MM.1S (cell line): ENCODE measurements at regions not wholly inside any gene's neighbourhood (a gene's known extent, or its start where the extent isn't known, plus 50 kb on each side); places are given as distances from the start of the nearest gene placed in this dataset.

ENCODE experiments used
- DNase-seq: peaks from one replicate; pipeline ENCODE4 v3.0.0-alpha.2; 2015
- H2AFZ ChIP-seq: fragments of 300-600 bp; sonication (generic); 2 replicates; pipeline ENCODE4 v1.6.0; 2016; ENCODE audit warnings: antibody characterized with exemption, low read length
- H3F3A ChIP-seq: fragments of 300-600 bp; sonication (generic); 2 replicates; pipeline ENCODE4 v1.6.1; 2016; ENCODE audit warnings: mild to moderate bottlenecking, antibody characterized with exemption, low read length, moderate library complexity, mixed read lengths; ENCODE audit not compliant: insufficient read depth
- H3K27ac ChIP-seq: fragments of 300-600 bp; sonication (generic); 2 replicates; pipeline ENCODE4 v1.5.1; 2016; ENCODE audit warnings: mild to moderate bottlenecking, low read length
- H3K27me3 ChIP-seq: fragments of 300-600 bp; sonication (generic); replicated peaks from 2 replicates; pipeline ENCODE4 v1.6.0; 2016; ENCODE audit warnings: low read length; ENCODE audit not compliant: insufficient read depth
- H3K36me3 ChIP-seq: fragments of 300-600 bp; sonication (generic); replicated peaks from 2 replicates; pipeline ENCODE4 v1.6.1; 2016; ENCODE audit warnings: mild to moderate bottlenecking, low read length, mixed read lengths; ENCODE audit not compliant: insufficient read depth
- H3K4me1 ChIP-seq: fragments of 300-600 bp; sonication (generic); 2 replicates; pipeline ENCODE4 v1.6.1; 2016; ENCODE audit warnings: low read length, mixed read lengths
- H3K4me2 ChIP-seq: fragments of 300-600 bp; sonication (generic); 2 replicates; pipeline ENCODE4 v1.6.0; 2016; ENCODE audit warnings: low read depth, low read length
- H3K4me3 ChIP-seq: fragments of 300-600 bp; sonication (generic); 2 replicates; pipeline ENCODE4 v1.5.1; 2016; ENCODE audit warnings: low read length, mixed read lengths
- H3K79me2 ChIP-seq: fragments of 300-600 bp; sonication (generic); 2 replicates; pipeline ENCODE4 v1.6.1; 2016; ENCODE audit warnings: mixed run types, low read length, mixed read lengths
- H3K9ac ChIP-seq: fragments of 300-600 bp; sonication (generic); 2 replicates; pipeline ENCODE4 v1.6.1; 2016; ENCODE audit warnings: low read length, mixed read lengths
- H3K9me2 ChIP-seq: fragments of 300-600 bp; sonication (generic); replicated peaks from 2 replicates; pipeline ENCODE4 v1.6.1; 2016; ENCODE audit warnings: mild to moderate bottlenecking, low read length, mixed read lengths; ENCODE audit not compliant: insufficient read depth
- H3K9me3 ChIP-seq: fragments of 300-600 bp; sonication (generic); replicated peaks from 2 replicates; pipeline ENCODE4 v1.6.1; 2016; ENCODE audit warnings: mild to moderate bottlenecking, low read length, mixed read lengths; ENCODE audit not compliant: insufficient read depth
- H4K20me1 ChIP-seq: fragments of 300-600 bp; sonication (generic); 2 replicates; pipeline ENCODE4 v1.6.1; 2016; ENCODE audit warnings: mild to moderate bottlenecking, low read length, moderate library complexity, mixed read lengths; ENCODE audit not compliant: insufficient read depth
- CTCF ChIP-seq: fragments of 300-600 bp; sonication (generic); IDR thresholded peaks from 2 replicates; pipeline ENCODE4 v1.5.1; 2016; ENCODE audit warnings: antibody characterized with exemption, low read length, mixed read lengths
- EZH2 ChIP-seq: fragments of 300-600 bp; sonication (generic); optimal IDR thresholded peaks from 2 replicates; pipeline ENCODE3; 2017; ENCODE audit warnings: low read depth, mild to moderate bottlenecking, antibody characterized with exemption, low read length, mixed read lengths
- EZH2phosphoT487 ChIP-seq: fragments of 300-600 bp; sonication (generic); IDR thresholded peaks from 2 replicates; pipeline ENCODE4 v1.6.1; 2018; ENCODE audit warnings: antibody characterized with exemption, low read length

GRCh38 chr10:89091496-89091895 is 100.9 kb downstream of the FAS start:
- no peaks in the 10 kb centered on the region for H4K20me1 ChIP-seq
- no peaks in the 10 kb centered on the region for H3K9me2 ChIP-seq
- H3K4me1 ChIP-seq = no peaks in the 10 kb centered on the region
- no peak overlapping the region for H3K27ac ChIP-seq
- peaks cover 9% of the 10 kb centered on the region for H3K27me3 ChIP-seq
- no peaks in the 10 kb centered on the region for H3K79me2 ChIP-seq
- no peak overlapping the region for H3K4me2 ChIP-seq
- H3F3A ChIP-seq = no peaks in the 10 kb centered on the region
- H2AFZ ChIP-seq = no peak overlapping the region
- no peak overlapping the region for H3K4me3 ChIP-seq
- H3K9ac ChIP-seq = no peak overlapping the region
- H3K9me3 ChIP-seq = no peaks in the 10 kb centered on the region
- no peaks in the 10 kb centered on the region for H3K36me3 ChIP-seq
- TF ChIP-seq CTCF (no peak), EZH2phosphoT487 (no peak), EZH2 (no peak)
- no peak for DNase-seq

GRCh38 chr10:89090756-89091445 is 100.3 kb downstream of the FAS start:
- Histone ChIP-seq H3K9ac (no peak overlapping the region), H4K20me1 (no peaks in the 10 kb centered on the region), H3K27me3 (peaks cover 15% of the 10 kb centered on the region), H3K4me3 (no peak overlapping the region), H3F3A (no peaks in the 10 kb centered on the region), H2AFZ (no peak overlapping the region), H3K4me1 (no peaks in the 10 kb centered on the region), H3K9me3 (no peaks in the 10 kb centered on the region), H3K27ac (no peak overlapping the region), H3K4me2 (no peak overlapping the region), H3K9me2 (no peaks in the 10 kb centered on the region), H3K36me3 (no peaks in the 10 kb centered on the region), H3K79me2 (no peaks in the 10 kb centered on the region)
- TF ChIP-seq CTCF (no peak), EZH2 (no peak), EZH2phosphoT487 (no peak)
- DNase-seq = no peak

DNA sequence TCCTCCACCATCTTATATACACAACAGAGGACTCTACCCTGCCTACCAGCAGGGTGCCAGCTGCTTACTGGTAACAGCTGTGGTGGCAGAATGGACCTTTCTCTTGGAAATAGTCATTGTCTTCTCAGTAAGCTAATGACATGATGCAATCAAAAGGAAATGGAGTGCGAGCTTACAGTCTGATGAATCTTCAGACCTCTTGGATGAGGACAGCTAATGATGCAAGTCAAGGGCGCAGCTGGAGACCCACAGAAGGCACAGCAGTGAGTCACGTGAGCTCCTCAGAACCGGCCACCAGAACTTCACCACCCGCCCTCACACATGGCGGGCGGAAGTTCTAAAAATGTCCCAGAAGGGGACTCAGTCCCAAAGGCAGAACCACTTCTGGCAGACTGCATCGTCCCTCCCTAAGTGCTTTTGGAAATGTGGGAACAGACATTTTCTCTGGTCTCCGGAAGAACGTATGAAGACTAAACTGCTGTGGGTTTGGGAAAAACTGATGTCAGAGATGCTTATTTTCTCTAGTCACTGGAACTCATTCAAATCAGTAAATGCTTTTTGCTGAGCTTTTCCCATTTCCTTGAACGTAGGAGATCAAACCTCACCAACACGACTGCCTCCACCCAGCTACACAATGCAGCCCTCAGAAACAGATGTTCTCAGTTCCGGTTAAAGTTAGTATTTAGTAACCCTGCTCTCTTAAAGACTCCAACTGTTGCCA is 96.4 kb downstream of the FAS start:
- Histone ChIP-seq H3F3A (0 out of 2 replicates have a peak, but pooled peaks cover 2% of the 10 kb centered on the region), H3K79me2 (no peaks in the 10 kb centered on the region), H3K4me2 (no peak overlapping the region), H4K20me1 (no peaks in the 10 kb centered on the region), H3K27me3 (peaks cover 36% of the 10 kb centered on the region), H3K9me2 (no peaks in the 10 kb centered on the region), H3K27ac (no peak overlapping the region), H3K36me3 (no peaks in the 10 kb centered on the region), H3K9ac (no peak overlapping the region), H3K4me3 (no peak overlapping the region), H3K9me3 (no peaks in the 10 kb centered on the region), H2AFZ (no peak overlapping the region), H3K4me1 (peaks cover 5% of the 10 kb centered on the region; the same call in 1 of the 2 replicates)
- no peak for DNase-seq
- TF ChIP-seq CTCF (no peak), EZH2phosphoT487 (no peak), EZH2 (no peak)
